ACC112 (cell line): ENCODE measurements at regions not wholly inside any gene's neighbourhood (a gene's known extent, or its start where the extent isn't known, plus 50 kb on each side); places are given as distances from the start of the nearest gene placed in this dataset.

ENCODE experiments used
- H2AFZ ChIP-seq: fragments of 200-600 bp; sonication (generic); one replicate; pipeline ENCODE4 v1.6.0; 2017; ENCODE audit warnings: antibody characterized with exemption, low read length; ENCODE audit not compliant: unreplicated experiment
- H3K27ac ChIP-seq: fragments of 200-600 bp; sonication (generic); 2 replicates; pipeline ENCODE4 v1.5.1; 2014; ENCODE audit warnings: low read depth, mild to moderate bottlenecking, antibody characterized with exemption, low read length, moderate library complexity
- H3K27me3 ChIP-seq: fragments of 200-600 bp; sonication (generic); 2 replicates; pipeline ENCODE4 v1.6.1; 2014; ENCODE audit warnings: mild to moderate bottlenecking, antibody characterized with exemption, low read length, moderate library complexity, mixed read lengths; ENCODE audit not compliant: insufficient read depth
- H3K36me3 ChIP-seq: fragments of 200-600 bp; sonication (generic); 2 replicates; pipeline ENCODE4 v1.6.1; 2016; ENCODE audit warnings: mild to moderate bottlenecking, antibody characterized with exemption, low read length, moderate library complexity, mixed read lengths; ENCODE audit not compliant: insufficient read depth
- H3K4me1 ChIP-seq: fragments of 200-600 bp; sonication (generic); one replicate; pipeline ENCODE4 v1.6.1; 2016; ENCODE audit warnings: low read length, mixed read lengths; ENCODE audit not compliant: insufficient read depth, unreplicated experiment, control insufficient read depth
- H3K4me3 ChIP-seq: fragments of 200-600 bp; sonication (generic); 2 replicates; pipeline ENCODE4 v1.5.1; 2014; ENCODE audit warnings: mild to moderate bottlenecking, low read depth, low read length
- H3K79me2 ChIP-seq: fragments of 200-600 bp; sonication (generic); one replicate; pipeline ENCODE4 v1.6.0; 2016; ENCODE audit warnings: low read length; ENCODE audit not compliant: control insufficient read depth, unreplicated experiment, insufficient read depth

GRCh38 chr13:32962342-32962741 is 53.9 kb upstream of the KL start:
- H3K79me2 ChIP-seq: no peaks in the 10 kb centered on the region
- H3K4me3 ChIP-seq: no peak overlapping the region
- no peak overlapping the region for H3K27ac ChIP-seq
- H2AFZ ChIP-seq: no peak overlapping the region
- no peaks in the 10 kb centered on the region for H3K4me1 ChIP-seq
- peaks cover 49% of the 10 kb centered on the region for H3K27me3 ChIP-seq
- H3K36me3 ChIP-seq: no peaks in the 10 kb centered on the region

GRCh38 chr13:32964987-32965386 is 51.2 kb upstream of the KL start:
- no peaks in the 10 kb centered on the region for H3K79me2 ChIP-seq
- no peaks in the 10 kb centered on the region for H3K36me3 ChIP-seq
- H2AFZ ChIP-seq: no peak overlapping the region
- H3K27ac ChIP-seq: no peak overlapping the region
- H3K4me3 ChIP-seq: no peak overlapping the region
- peaks cover 3% of the 10 kb centered on the region for H3K4me1 ChIP-seq
- peaks cover 26% of the 10 kb centered on the region for H3K27me3 ChIP-seq
